Upper lobe of left lung (tissue), 6 donors: ENCODE measurements at regions not wholly inside any gene's neighbourhood (a gene's known extent, or its start where the extent isn't known, plus 50 kb on each side); places are given as distances from the start of the nearest gene placed in this dataset.

ENCODE experiments used
- ATAC-seq, 2 donors: fragments of 200-7000 bp; cut with Tn5 transposase; one replicate each; pipeline ENCODE4 v1.9.1; 2022; ENCODE audit warnings: mild to moderate bottlenecking in 2 of 2, moderate library complexity in 2 of 2; ENCODE audit not compliant: low FRiP score in 2 of 2
- DNase-seq, 2 donors: peaks; one replicate each; pipeline ENCODE4 v3.0.0-alpha.2; 2019 to 2020
- H3K27ac ChIP-seq, 4 donors: fragments of 200-600 bp; sonication (generic); one replicate each; pipeline ENCODE4 v1.5.1; 2016 to 2019
- H3K27me3 ChIP-seq, 4 donors: fragments of 200-600 bp; sonication (generic); one replicate each; pipeline ENCODE4 v1.5.1; 2017 to 2019
- H3K36me3 ChIP-seq, 4 donors: fragments of 200-600 bp; sonication (generic); one replicate each; pipeline ENCODE4 v1.5.1; 2016 to 2019
- H3K4me1 ChIP-seq, 4 donors: fragments of 200-600 bp; sonication (generic); one replicate each; pipeline ENCODE4 v1.5.1; 2018 to 2019
- H3K4me3 ChIP-seq, 4 donors: fragments of 200-600 bp; sonication (generic); one replicate each; pipeline ENCODE4 v1.5.1; 2017 to 2019; ENCODE audit warnings: mild to moderate bottlenecking in 2 of 4, moderate library complexity in 1 of 4
- H3K9me3 ChIP-seq, 4 donors: fragments of 200-600 bp; sonication (generic); one replicate each; pipeline ENCODE4 v1.5.1; 2018 to 2019
- EP300 ChIP-seq, 4 donors: sonication (generic); formaldehyde crosslinking; IDR thresholded peaks; one replicate each; pipeline ENCODE4 v1.5.1; 2017; ENCODE audit warnings: antibody characterized with exemption in 4 of 4, control low read depth in 2 of 4
- POLR2A ChIP-seq, 4 donors: fragments of 450-650 bp; IDR thresholded peaks; one replicate each; pipeline ENCODE4 v1.5.1; 2016 to 2017; ENCODE audit warnings: antibody characterized with exemption in 4 of 4, mild to moderate bottlenecking in 2 of 4
- POLR2AphosphoS5 ChIP-seq, 2 donors: sonication (generic); formaldehyde crosslinking; IDR thresholded peaks; one replicate each; pipeline ENCODE4 v1.5.1; 2017; ENCODE audit warnings: antibody characterized with exemption in 2 of 2
- WGBS, 2 donors: methylation state at CpG; one replicate each; pipeline ENCODE4 v1.1.5; 2017 to 2018; 5-methylcytosine and 5-hydroxymethylcytosine counted together
- TF ChIP-seq, protein P1 (sequence below), 6 experiments: fragments of 450-650 bp in 4 of 6; fragments of 200-600 bp in 2 of 6; sonication (generic) in 2 of 6; IDR thresholded peaks; one replicate each; pipeline ENCODE4 v1.5.1; 2016 to 2019; ENCODE audit warnings: antibody characterized with exemption in 6 of 6
- donor health status: DM: no; HTN: no; CAD: no; lungs with moderate emphysema.
- donor health status: DM: no; HTN: yes; CAD: no; lungs with severe emphysema.

DNA sequence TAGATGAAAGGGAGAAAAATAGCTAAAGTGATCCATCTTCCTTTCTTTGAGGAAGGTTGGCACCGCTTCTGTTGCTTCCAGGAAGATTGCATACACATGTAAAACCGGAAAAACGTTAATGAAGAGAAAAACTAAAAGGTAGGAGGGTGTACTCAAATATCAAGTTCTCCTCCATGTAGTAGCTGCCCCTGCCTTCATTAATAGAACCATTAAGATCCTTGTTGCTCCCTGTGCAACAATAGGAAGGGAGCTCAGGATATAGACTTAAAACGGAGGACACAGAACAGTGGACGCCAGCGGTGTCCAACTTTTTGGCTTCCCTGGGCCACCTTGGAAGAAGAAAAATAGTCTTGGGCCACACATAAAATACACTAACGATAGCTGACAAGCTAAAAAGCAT, 118.9 kb downstream of the TMEM174 start:
- no peaks in the 10 kb centered on the region for H3K4me1 ChIP-seq
- 70 to 87% methylated on average over 7 of the region's 7 CpGs for WGBS, 2 donors
- peaks cover 0 to 13% (median 0%) of the 10 kb centered on the region in 4 donors for H3K27me3 ChIP-seq
- TF ChIP-seq POLR2A (IDR thresholded peaks at IDR 0.05) (no peak), EP300 (IDR thresholded peaks at IDR 0.05) (no peak), POLR2AphosphoS5 (IDR thresholded peaks at IDR 0.05) (no peak)
- TF ChIP-seq, protein P1, sequence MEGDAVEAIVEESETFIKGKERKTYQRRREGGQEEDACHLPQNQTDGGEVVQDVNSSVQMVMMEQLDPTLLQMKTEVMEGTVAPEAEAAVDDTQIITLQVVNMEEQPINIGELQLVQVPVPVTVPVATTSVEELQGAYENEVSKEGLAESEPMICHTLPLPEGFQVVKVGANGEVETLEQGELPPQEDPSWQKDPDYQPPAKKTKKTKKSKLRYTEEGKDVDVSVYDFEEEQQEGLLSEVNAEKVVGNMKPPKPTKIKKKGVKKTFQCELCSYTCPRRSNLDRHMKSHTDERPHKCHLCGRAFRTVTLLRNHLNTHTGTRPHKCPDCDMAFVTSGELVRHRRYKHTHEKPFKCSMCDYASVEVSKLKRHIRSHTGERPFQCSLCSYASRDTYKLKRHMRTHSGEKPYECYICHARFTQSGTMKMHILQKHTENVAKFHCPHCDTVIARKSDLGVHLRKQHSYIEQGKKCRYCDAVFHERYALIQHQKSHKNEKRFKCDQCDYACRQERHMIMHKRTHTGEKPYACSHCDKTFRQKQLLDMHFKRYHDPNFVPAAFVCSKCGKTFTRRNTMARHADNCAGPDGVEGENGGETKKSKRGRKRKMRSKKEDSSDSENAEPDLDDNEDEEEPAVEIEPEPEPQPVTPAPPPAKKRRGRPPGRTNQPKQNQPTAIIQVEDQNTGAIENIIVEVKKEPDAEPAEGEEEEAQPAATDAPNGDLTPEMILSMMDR (IDR thresholded peaks at IDR 0.05) = no peak
- DNase-seq = no peak
- ATAC-seq = no peak
- no peaks in the 10 kb centered on the region for H3K36me3 ChIP-seq
- no peak overlapping the region for H3K4me3 ChIP-seq
- no peaks in the 10 kb centered on the region for H3K9me3 ChIP-seq
- H3K27ac ChIP-seq = no peak overlapping the region

- ATAC-seq (no peak), DNase-seq (no peak)
- no peaks in the 10 kb centered on the region for H3K36me3 ChIP-seq
- no peaks in the 10 kb centered on the region for H3K4me1 ChIP-seq
- H3K27me3 ChIP-seq = peaks cover 0 to 2% (median 0%) of the 10 kb centered on the region in 4 donors
- no peak overlapping the region for H3K27ac ChIP-seq
- 67 to 68% methylated on average over 3 of the region's 3 CpGs for WGBS, 2 donors
- no peak overlapping the region for H3K4me3 ChIP-seq
- H3K9me3 ChIP-seq = no peaks in the 10 kb centered on the region
- no peak for TF ChIP-seq POLR2AphosphoS5 (IDR thresholded peaks at IDR 0.05)
- no peak for TF ChIP-seq POLR2A (IDR thresholded peaks at IDR 0.05)
- TF ChIP-seq, protein P1 (IDR thresholded peaks at IDR 0.05) = no peak
- TF ChIP-seq EP300 (IDR thresholded peaks at IDR 0.05) = no peak
Observed at GRCh38 chr5:73290242-73290641, 117.2 kb downstream of the TMEM174 start.

GRCh38 chr5:73288803-73289720, 116.1 kb downstream of the TMEM174 start:
- Histone ChIP-seq H3K9me3 (no peaks in the 10 kb centered on the region), H3K4me3 (no peak overlapping the region), H3K27ac (no peak overlapping the region), H3K36me3 (no peaks in the 10 kb centered on the region), H3K27me3 (no peaks in the 10 kb centered on the region), H3K4me1 (no peaks in the 10 kb centered on the region)
- DNase-seq = no peak
- TF ChIP-seq, protein P1 (IDR thresholded peaks at IDR 0.05) = no peak
- TF ChIP-seq EP300 (IDR thresholded peaks at IDR 0.05) = no peak
- TF ChIP-seq POLR2A (IDR thresholded peaks at IDR 0.05) = no peak
- no peak for ATAC-seq
- WGBS, 2 donors = 71 to 72% methylated on average over 6 of the region's 6 CpGs

DNA sequence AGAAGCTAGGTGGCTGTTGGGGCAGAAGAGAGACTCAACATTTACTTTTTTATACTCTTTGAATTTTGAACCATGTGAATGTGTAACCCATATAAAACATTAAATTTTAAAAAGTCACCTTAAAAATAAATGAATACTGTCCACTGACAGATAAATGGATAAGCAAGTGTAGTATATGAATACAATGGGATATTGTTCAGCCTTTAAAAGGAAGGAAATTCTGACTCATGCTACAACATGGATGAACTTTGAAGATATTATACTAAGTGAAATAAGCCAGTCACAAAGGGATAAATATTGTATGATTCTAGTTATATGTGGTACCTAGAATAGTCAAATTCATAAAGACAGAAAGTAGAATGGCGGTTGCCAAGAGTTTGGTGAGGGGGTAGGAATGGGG, 113.9 kb downstream of the TMEM174 start:
- no peak overlapping the region for H3K4me3 ChIP-seq
- ATAC-seq (no peak), DNase-seq (no peak)
- no peak overlapping the region for H3K27ac ChIP-seq
- H3K36me3 ChIP-seq = no peaks in the 10 kb centered on the region
- WGBS, 2 donors = 92 to 94% methylated on average over 1 of the region's 1 CpG
- no peaks in the 10 kb centered on the region for H3K9me3 ChIP-seq
- peaks cover 1 to 9% (median 6%) of the 10 kb centered on the region in 4 donors for H3K4me1 ChIP-seq
- H3K27me3 ChIP-seq = no peaks in the 10 kb centered on the region
- no peak for TF ChIP-seq POLR2AphosphoS5 (IDR thresholded peaks at IDR 0.05)
- TF ChIP-seq, protein P1 (IDR thresholded peaks at IDR 0.05) = no peak
- no peak for TF ChIP-seq EP300 (IDR thresholded peaks at IDR 0.05)

DNA sequence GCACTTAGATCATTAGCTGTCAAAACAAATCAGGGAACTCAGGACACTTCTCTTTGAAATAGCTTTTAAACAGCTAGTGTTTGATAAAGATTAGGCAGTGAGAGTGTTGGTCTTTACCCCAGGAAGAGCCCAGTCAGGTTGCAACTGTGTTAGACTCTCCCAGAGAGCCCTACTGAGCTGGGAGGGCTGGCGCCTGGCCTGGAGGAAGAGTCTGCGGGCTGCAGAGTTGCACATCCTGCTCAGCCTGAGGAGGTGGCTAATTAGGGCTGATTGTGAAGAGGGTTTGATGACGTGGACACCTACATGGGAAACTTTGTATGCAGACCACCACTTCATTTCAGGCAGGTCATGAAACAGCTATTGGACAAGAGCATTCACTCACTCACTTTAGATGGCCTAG, 112.0 kb downstream of the TMEM174 start:
- 88 to 100% methylated on average over 3 of the region's 3 CpGs for WGBS, 2 donors
- Histone ChIP-seq H3K27ac (no peak overlapping the region), H3K36me3 (no peaks in the 10 kb centered on the region), H3K4me3 (no peak overlapping the region), H3K27me3 (no peaks in the 10 kb centered on the region), H3K9me3 (no peaks in the 10 kb centered on the region), H3K4me1 (peaks cover 15 to 27% (median 21%) of the 10 kb centered on the region in 4 donors)
- DNase-seq = no peak
- TF ChIP-seq, protein P1 (IDR thresholded peaks at IDR 0.05) = no peak
- TF ChIP-seq POLR2AphosphoS5 (IDR thresholded peaks at IDR 0.05) (no peak), POLR2A (IDR thresholded peaks at IDR 0.05) (no peak), EP300 (IDR thresholded peaks at IDR 0.05) (no peak)
- no peak for ATAC-seq
